HEK293T (cell line): ENCODE measurements at regions not wholly inside any gene's neighbourhood (a gene's known extent, or its start where the extent isn't known, plus 50 kb on each side); places are given as distances from the start of the nearest gene placed in this dataset.

Experiments used
- CTCF ChIA-PET: fragments of 350-600 bp; formaldehyde crosslinking; extraction: SDS; loops from one replicate; lab custom pipeline; 2021; ENCODE audit warnings: antibody characterized with exemption, inconsistent platforms; lab: Yijun Ruan, JAX
- POLR2A ChIA-PET: fragments of 350-600 bp; formaldehyde crosslinking; extraction: SDS; loops from one replicate; lab custom pipeline; 2020; ENCODE audit warnings: antibody characterized with exemption, inconsistent platforms; lab: Yijun Ruan, JAX
- DNase-seq: peaks from one replicate; pipeline ENCODE4 v3.0.0; 2012; ENCODE audit warnings: mixed read lengths; ENCODE audit errors: extremely low spot score
- ARNT ChIP-seq: fragments of 450-650 bp; IDR thresholded peaks from 2 replicates; pipeline ENCODE4 v1.6.1; 2017; ENCODE audit warnings: mild to moderate bottlenecking
- BHLHE40 ChIP-seq: fragments of 450-650 bp; IDR thresholded peaks from 2 replicates; pipeline ENCODE4 v1.6.1; 2016; ENCODE audit warnings: mild to moderate bottlenecking, moderate library complexity, borderline replicate concordance
- CTBP1 ChIP-seq: fragments of 450-650 bp; IDR thresholded peaks from 2 replicates; pipeline ENCODE4 v1.6.1; 2016; ENCODE audit warnings: borderline replicate concordance
- ELF4 ChIP-seq: fragments of 450-650 bp; IDR thresholded peaks from 2 replicates; pipeline ENCODE4 v1.6.1; 2017; ENCODE audit warnings: antibody characterized with exemption
- FOXA1 ChIP-seq: fragments of 450-650 bp; IDR thresholded peaks from 2 replicates; pipeline ENCODE4 v1.6.1; 2016; ENCODE audit warnings: mild to moderate bottlenecking
- FOXK2 ChIP-seq: fragments of 450-650 bp; IDR thresholded peaks from 2 replicates; pipeline ENCODE4 v1.6.1; 2016; ENCODE audit warnings: mild to moderate bottlenecking
- FOXM1 ChIP-seq: fragments of 450-650 bp; IDR thresholded peaks from 2 replicates; pipeline ENCODE4 v1.6.1; 2017; ENCODE audit warnings: mild to moderate bottlenecking, borderline replicate concordance
- HDGF ChIP-seq: fragments of 450-650 bp; IDR thresholded peaks from 2 replicates; pipeline ENCODE4 v1.6.1; 2017; ENCODE audit warnings: antibody characterized with exemption, borderline replicate concordance
- L3MBTL2 ChIP-seq: fragments of 450-650 bp; conservative IDR thresholded peaks from 2 replicates; pipeline ENCODE4 v1.6.1; 2016; ENCODE audit warnings: mild to moderate bottlenecking
- LEF1 ChIP-seq: fragments of 450-650 bp; IDR thresholded peaks from 2 replicates; pipeline ENCODE4 v1.6.1; 2017; ENCODE audit warnings: mild to moderate bottlenecking, borderline replicate concordance
- NFRKB ChIP-seq: fragments of 450-650 bp; IDR thresholded peaks from 2 replicates; pipeline ENCODE4 v1.6.1; 2016; ENCODE audit warnings: mild to moderate bottlenecking, moderate library complexity
- PKNOX1 ChIP-seq: fragments of 450-650 bp; IDR thresholded peaks from 2 replicates; pipeline ENCODE4 v1.6.1; 2016
- SP1 ChIP-seq: fragments of 450-650 bp; IDR thresholded peaks from 2 replicates; pipeline ENCODE4 v1.6.1; 2017
- SUZ12 ChIP-seq: fragments of 450-650 bp; IDR thresholded peaks from 2 replicates; pipeline ENCODE4 v1.6.1; 2016; ENCODE audit warnings: mild to moderate bottlenecking
- TARDBP ChIP-seq: fragments of 450-650 bp; IDR thresholded peaks from 2 replicates; pipeline ENCODE4 v1.6.1; 2016
- ZNF384 ChIP-seq: fragments of 450-650 bp; IDR thresholded peaks from 2 replicates; pipeline ENCODE4 v1.6.1; 2016

- no peak for TF ChIP-seq ARNT
- no peak for TF ChIP-seq HDGF
- no peak for DNase-seq
- ChIA-PET CTCF (no interaction called here), POLR2A (no interaction called here)
Observed at GRCh38 chr17:77674358-77674757, 284.1 kb upstream of the TNRC6C start.

GRCh38 chr17:77675411-77675810 is 283.1 kb upstream of the TNRC6C start:
- ChIA-PET CTCF (no interaction called here), POLR2A (no interaction called here)
- DNase-seq: no peak
- TF ChIP-seq ARNT (no peak), NFRKB (no peak), FOXK2 (no peak), FOXA1 (no peak), SUZ12 (no peak), PKNOX1 (no peak), L3MBTL2 (no peak), TARDBP (no peak), LEF1 (no peak), BHLHE40 (no peak), HDGF (no peak), SP1 (no peak), FOXM1 (no peak), ZNF384 (no peak), CTBP1 (no peak), ELF4 (no peak)

GRCh38 chr17:77675816-77676215 is 282.7 kb upstream of the TNRC6C start:
- POLR2A ChIA-PET: no interaction called here
- CTCF ChIA-PET: no interaction called here
- TF ChIP-seq LEF1 (no peak), NFRKB (no peak), FOXK2 (no peak), PKNOX1 (no peak), FOXM1 (no peak), BHLHE40 (no peak), TARDBP (no peak), ELF4 (no peak), SUZ12 (no peak), ARNT (no peak), FOXA1 (no peak), SP1 (no peak), HDGF (no peak), L3MBTL2 (no peak), CTBP1 (no peak), ZNF384 (no peak)
- DNase-seq: no peak

- ChIA-PET POLR2A (no interaction called here), CTCF (no interaction called here)
- TF ChIP-seq FOXK2 (no peak), FOXM1 (no peak), LEF1 (no peak), ELF4 (no peak), L3MBTL2 (no peak), ZNF384 (no peak), NFRKB (no peak), PKNOX1 (no peak), TARDBP (no peak), ARNT (no peak), SUZ12 (no peak), SP1 (no peak), FOXA1 (no peak), BHLHE40 (no peak), CTBP1 (no peak), HDGF (no peak)
- DNase-seq: no peak
Observed at GRCh38 chr17:77676237-77676661, 282.3 kb upstream of the TNRC6C start.

GRCh38 chr17:77677211-77677610 is 281.3 kb upstream of the TNRC6C start:
- DNase-seq: no peak
- ChIA-PET CTCF (interaction anchor here (0.9 kb wide), 1 partner anchor 130 kb away, joined by 3 read pairs; no protein-coding TSS in a partner anchor), POLR2A (no interaction called here)
- TF ChIP-seq L3MBTL2 (no peak), ARNT (no peak), NFRKB (no peak), LEF1 (no peak), FOXA1 (no peak), SP1 (no peak), ZNF384 (no peak), FOXM1 (no peak), CTBP1 (no peak), TARDBP (no peak), HDGF (no peak)

- TF ChIP-seq FOXK2: no peak
- TF ChIP-seq PKNOX1: no peak
- TF ChIP-seq SP1: no peak
- TF ChIP-seq CTBP1: no peak
- TF ChIP-seq HDGF: no peak
- TF ChIP-seq SUZ12: no peak
- TF ChIP-seq ELF4: no peak
- TF ChIP-seq L3MBTL2: no peak
- CTCF ChIA-PET: interaction anchor here (0.9 kb wide), 1 partner anchor 130 kb away, joined by 3 read pairs; no protein-coding TSS in a partner anchor
Observed at GRCh38 chr17:77677630-77678029, 280.9 kb upstream of the TNRC6C start.

More at GRCh38 chr17:77677630-77678029, 280.9 kb upstream of the TNRC6C start:
- POLR2A ChIA-PET: no interaction called here
- no peak for DNase-seq
